H1 (cell line): ENCODE measurements at regions not wholly inside any gene's neighbourhood (a gene's known extent, or its start where the extent isn't known, plus 50 kb on each side); places are given as distances from the start of the nearest gene placed in this dataset.

ENCODE experiments used
- CTCF ChIA-PET: fragments of 300-600 bp; sonication (Branson Sonifier 250); formaldehyde crosslinking; loops from one replicate; lab custom pipeline; 2021; ENCODE audit not compliant: partially characterized antibody; lab: Charles Lee
- POLR2A ChIA-PET: fragments of 300-600 bp; sonication (Branson Sonifier 250); formaldehyde crosslinking; loops from one replicate; lab custom pipeline; 2021; ENCODE audit warnings: inconsistent platforms; ENCODE audit not compliant: partially characterized antibody; lab: Charles Lee
- DNase-seq, 2 experiments: peaks; one replicate each; pipeline versions ENCODE4 v3.0.0 to v3.0.0-alpha.2; 2010 to 2022; ENCODE audit warnings: low spot score in 2 of 2, low read depth in 1 of 2, mixed read lengths in 1 of 2
- FAIRE-seq: peaks from 2 replicates; lab custom pipeline; 2011; peaks lifted over from hg19 to GRCh38; lab: Jason Lieb, UNC
- H2AFZ ChIP-seq: 2 replicates; pipeline ENCODE4 v1.8.1; 2012; ENCODE audit warnings: low read length, inconsistent platforms
- H2AK5ac ChIP-seq: 2 replicates; pipeline ENCODE4 v1.6.1; 2013; ENCODE audit warnings: low read depth, low read length
- H2BK120ac ChIP-seq: replicated peaks from 2 replicates; pipeline ENCODE3; 2013; ENCODE audit warnings: low read depth, low read length, inconsistent platforms
- H2BK12ac ChIP-seq: 2 replicates; pipeline ENCODE4 v1.6.1; 2013; ENCODE audit warnings: low read depth, low read length
- H2BK15ac ChIP-seq: 2 replicates; pipeline ENCODE4 v1.6.1; 2013; ENCODE audit warnings: low read length
- H2BK20ac ChIP-seq: 2 replicates; pipeline ENCODE4 v1.6.1; 2013; ENCODE audit warnings: low read length
- H2BK5ac ChIP-seq: 2 replicates; pipeline ENCODE4 v1.6.1; 2013; ENCODE audit warnings: low read depth, low read length
- H3K14ac ChIP-seq: 2 replicates; pipeline ENCODE4 v1.6.1; 2013; ENCODE audit warnings: inconsistent platforms; ENCODE audit not compliant: insufficient read length
- H3K18ac ChIP-seq: 2 replicates; pipeline ENCODE4 v1.6.1; 2013; ENCODE audit warnings: low read length; ENCODE audit errors: extremely low read depth
- H3K23ac ChIP-seq: 2 replicates; pipeline ENCODE4 v1.6.1; 2013; ENCODE audit warnings: inconsistent platforms; ENCODE audit not compliant: insufficient read length
- H3K23me2 ChIP-seq: 2 replicates; pipeline ENCODE4 v1.6.1; 2013; ENCODE audit warnings: low read depth, low read length
- H3K27ac ChIP-seq: 2 replicates; pipeline ENCODE4 v1.6.1; 2011; ENCODE audit warnings: low read depth, low read length, inconsistent platforms
- H3K27me3 ChIP-seq, 4 experiments: replicated peaks in 1 of 4; 1 replicate in 1 of 4; 2 replicates in 3 of 4; pipeline versions ENCODE4 v1.6.1 to v1.8.1; 2011 to 2013; ENCODE audit warnings: low read length in 3 of 4, mild to moderate bottlenecking in 3 of 4, inconsistent platforms in 2 of 4, mixed read lengths in 2 of 4, moderate library complexity in 1 of 4; ENCODE audit not compliant: control insufficient read depth in 3 of 4, insufficient read depth in 3 of 4; ENCODE audit errors: extremely low read depth in 1 of 4
- H3K36me3 ChIP-seq, 4 experiments: 2 replicates each; pipeline versions ENCODE4 v1.6.1 to v1.8.1; 2011 to 2013; ENCODE audit warnings: mild to moderate bottlenecking in 4 of 4, low read length in 3 of 4, moderate library complexity in 2 of 4, control low read depth in 1 of 4, inconsistent platforms in 1 of 4; ENCODE audit not compliant: insufficient read depth in 4 of 4, control insufficient read depth in 2 of 4
- H3K4ac ChIP-seq: replicated peaks from 2 replicates; pipeline ENCODE3; 2013; ENCODE audit warnings: low read length, low read depth, mixed read lengths, inconsistent platforms; ENCODE audit not compliant: insufficient read length
- H3K4me1 ChIP-seq, 4 experiments: replicated peaks in 1 of 4; 1 replicate in 1 of 4; 2 replicates in 3 of 4; pipeline versions ENCODE4 v1.6.1 to v1.8.1; 2011 to 2013; ENCODE audit warnings: low read length in 3 of 4, inconsistent platforms in 2 of 4, mixed read lengths in 1 of 4; ENCODE audit not compliant: insufficient read depth in 4 of 4, control insufficient read depth in 3 of 4
- H3K4me2 ChIP-seq, 2 experiments: 2 replicates each; pipeline versions ENCODE4 v1.6.1 to v1.8.1; 2011 to 2013; ENCODE audit warnings: low read depth in 2 of 2, low read length in 2 of 2, control low read depth in 1 of 2, inconsistent platforms in 1 of 2, mild to moderate bottlenecking in 1 of 2; ENCODE audit not compliant: insufficient read depth in 1 of 2
- H3K4me3 ChIP-seq, 4 experiments: fragments of 200-600, 300-600 bp in 1 of 4; sonication (generic), shearing (Covaris generic), sonication (Bioruptor Twin) in 1 of 4; 2 replicates each; pipeline versions ENCODE4 v1.5.1 to v1.8.1; 2011 to 2016; ENCODE audit warnings: low read length in 4 of 4, low read depth in 3 of 4, control low read depth in 2 of 4, inconsistent platforms in 2 of 4, mild to moderate bottlenecking in 2 of 4, mixed read lengths in 1 of 4, moderate library complexity in 1 of 4; ENCODE audit not compliant: insufficient read depth in 2 of 4; ENCODE audit errors: extremely low read depth in 1 of 4
- H3K56ac ChIP-seq: replicated peaks from 2 replicates; pipeline ENCODE3; 2013; ENCODE audit warnings: low read depth, mild to moderate bottlenecking, mixed read lengths, low read length, inconsistent platforms; ENCODE audit not compliant: insufficient read length
- H3K79me1 ChIP-seq: 2 replicates; pipeline ENCODE4 v1.6.1; 2013; ENCODE audit warnings: low read depth, low read length, control low read depth
- H3K79me2 ChIP-seq, 2 experiments: 2 replicates each; pipeline versions ENCODE4 v1.6.1 to v1.8.1; 2012 to 2013; ENCODE audit warnings: low read length in 2 of 2, mild to moderate bottlenecking in 2 of 2, inconsistent platforms in 1 of 2; ENCODE audit not compliant: insufficient read depth in 2 of 2, control insufficient read depth in 1 of 2
- H3K9ac ChIP-seq, 4 experiments: replicated peaks in 1 of 4; 1 replicate in 1 of 4; 2 replicates in 3 of 4; pipeline versions ENCODE4 v1.6.1 to v1.8.1; 2011 to 2013; ENCODE audit warnings: low read depth in 3 of 4, low read length in 3 of 4, control low read depth in 2 of 4, mild to moderate bottlenecking in 2 of 4, moderate library complexity in 2 of 4, inconsistent platforms in 1 of 4; ENCODE audit errors: extremely low read depth in 1 of 4
- H3K9me3 ChIP-seq, 2 experiments: 2 replicates each; pipeline versions ENCODE4 v1.6.1 to v1.8.1; 2012 to 2013; ENCODE audit warnings: mild to moderate bottlenecking in 2 of 2, moderate library complexity in 2 of 2, control low read depth in 1 of 2, inconsistent platforms in 1 of 2, low read depth in 1 of 2, low read length in 1 of 2, mixed read lengths in 1 of 2; ENCODE audit not compliant: insufficient read depth in 2 of 2
- H4K20me1 ChIP-seq, 2 experiments: replicated peaks in 1 of 2; 2 replicates each; pipeline versions ENCODE3 to v1.8.1; 2011 to 2013; ENCODE audit warnings: inconsistent platforms in 2 of 2, low read length in 2 of 2, mild to moderate bottlenecking in 1 of 2; ENCODE audit not compliant: insufficient read depth in 2 of 2, control insufficient read depth in 1 of 2
- H4K5ac ChIP-seq: 2 replicates; pipeline ENCODE4 v1.6.1; 2013; ENCODE audit warnings: low read length, low read depth, mixed read lengths, inconsistent platforms; ENCODE audit not compliant: insufficient read length
- H4K8ac ChIP-seq: 2 replicates; pipeline ENCODE4 v1.8.0; 2013; ENCODE audit warnings: mild to moderate bottlenecking, moderate library complexity, low read length, inconsistent platforms; ENCODE audit not compliant: insufficient read depth; ENCODE audit errors: extremely low read depth
- H4K91ac ChIP-seq: replicated peaks from 2 replicates; pipeline ENCODE3; 2013; ENCODE audit warnings: low read length, mixed read lengths, inconsistent platforms; ENCODE audit not compliant: insufficient read length
- ASH2L ChIP-seq: fragments of 200-600, 300-600 bp; sonication (generic); IDR thresholded peaks from one replicate; pipeline ENCODE4 v1.7.1; 2017; ENCODE audit warnings: low read length
- CHD2 ChIP-seq: IDR thresholded peaks from 2 replicates; pipeline ENCODE4 v1.6.1; 2012; ENCODE audit warnings: low read length, improper control_type of control experiment
- CTBP2 ChIP-seq: IDR thresholded peaks from 2 replicates; pipeline ENCODE4 v1.7.0; 2011; ENCODE audit warnings: borderline replicate concordance, mild to moderate bottlenecking, moderate library complexity, mixed read lengths, low read length; ENCODE audit not compliant: insufficient read depth, insufficient read length
- GTF2F1 ChIP-seq: IDR thresholded peaks from 2 replicates; pipeline ENCODE4 v1.6.1; 2012; ENCODE audit warnings: low read depth, low read length, improper control_type of control experiment, borderline replicate concordance
- MAFK ChIP-seq: IDR thresholded peaks from 2 replicates; pipeline ENCODE4 v1.6.1; 2012; ENCODE audit warnings: low read depth, mild to moderate bottlenecking, improper control_type of control experiment, low read length
- POU5F1 ChIP-seq: IDR thresholded peaks from 2 replicates; pipeline ENCODE4 v1.6.1; 2011; ENCODE audit warnings: low read depth, mild to moderate bottlenecking, low read length, moderate library complexity
- TAF7 ChIP-seq: optimal IDR thresholded peaks from 2 replicates; pipeline ENCODE3; 2011; ENCODE audit warnings: low read depth, mild to moderate bottlenecking, inconsistent platforms, low read length, moderate library complexity, borderline replicate concordance
- WGBS, 2 experiments: shearing (Covaris generic) in 1 of 2; methylation state at CpG; one replicate each; pipeline versions ENCODE4 v1.1.6 to v1.1.7; 2013 to 2015; ENCODE audit warnings: low lambda C conversion rate in 2 of 2, mixed read lengths in 2 of 2, inconsistent platforms in 1 of 2, low coverage in 1 of 2, missing lambda C conversion rate in 1 of 2; ENCODE audit not compliant: insufficient replicate concordance in 2 of 2, insufficient coverage in 1 of 2, insufficient read length in 1 of 2; ENCODE audit errors: extremely low coverage in 1 of 2, missing lambda C conversion rate in 1 of 2; 5-methylcytosine and 5-hydroxymethylcytosine counted together

GRCh38 chr4:134727696-134728095 lies 526.1 kb upstream of the PABPC4L start:
- Histone ChIP-seq H3K9ac (no peak overlapping the region), H3K27ac (no peak overlapping the region), H4K5ac (no peak overlapping the region), H2BK20ac (no peak overlapping the region), H3K79me1 (no peaks in the 10 kb centered on the region), H3K9me3 (0 out of 4 replicates have a peak, but pooled peaks cover 4 to 5% of the 10 kb centered on the region in 2 experiments), H4K20me1 (no peaks in the 10 kb centered on the region), H3K4me1 (no peaks in the 10 kb centered on the region), H3K4me2 (no peak overlapping the region), H4K8ac (no peak overlapping the region), H2AK5ac (no peak overlapping the region), H3K4ac (no peak overlapping the region), H3K23me2 (no peaks in the 10 kb centered on the region), H2BK5ac (no peak overlapping the region), H3K56ac (no peak overlapping the region), H2AFZ (no peak overlapping the region), H2BK12ac (no peak overlapping the region), H3K18ac (no peak overlapping the region), H2BK15ac (no peak overlapping the region), H4K91ac (no peak overlapping the region), H3K14ac (no peak overlapping the region), H3K79me2 (no peaks in the 10 kb centered on the region), H3K27me3 (no peaks in the 10 kb centered on the region), H3K36me3 (no peaks in the 10 kb centered on the region), H3K23ac (no peak overlapping the region), H2BK120ac (no peak overlapping the region), H3K4me3 (no peak overlapping the region)
- ChIA-PET CTCF (interaction anchor here (1.2 kb wide), 1 partner anchor 11 kb away, joined by 3 read pairs; no protein-coding TSS in a partner anchor), POLR2A (no interaction called here)
- FAIRE-seq (no peak), DNase-seq (no peak)
- no peak for TF ChIP-seq TAF7
- no peak for TF ChIP-seq CHD2
- TF ChIP-seq GTF2F1, result no peak
- TF ChIP-seq POU5F1, result no peak
- TF ChIP-seq CTBP2, result no peak
- TF ChIP-seq ASH2L, result no peak
- TF ChIP-seq MAFK, result no peak
- 96% methylated on average over 2 of the region's 2 CpGs; no CpG with 5 or more reads in 1 of the 2 experiments for WGBS, 2 experiments
